HepG2 (cell line): ENCODE measurements at regions not wholly inside any gene's neighbourhood (a gene's known extent, or its start where the extent isn't known, plus 50 kb on each side); places are given as distances from the start of the nearest gene placed in this dataset.

Experiments
- ATAC-seq: fragments of 200-7000 bp; cut with Tn5 transposase; 3 replicates; pipeline ENCODE4 v1.9.1; 2020; ENCODE audit warnings: mild to moderate bottlenecking, moderate library complexity
- BruUV-seq: library from RNA; stranded (reverse); fragments of 400-500 nt; replicated peaks from 2 replicates; lab custom pipeline; 2021; lab: Mats Ljungman, UMichigan
- CTCF ChIA-PET: fragments of 300-600 bp; formaldehyde crosslinking; extraction: SDS; loops from one replicate; lab custom pipeline; 2021; ENCODE audit warnings: low total read pairs, inconsistent platforms, low intra/inter-chr PET ratio; lab: Yijun Ruan, JAX
- POLR2A ChIA-PET: fragments of 350-600 bp; sonication (Branson Sonifier 250); formaldehyde crosslinking; loops from one replicate; lab custom pipeline; 2020; ENCODE audit warnings: antibody characterized with exemption, inconsistent platforms; lab: Yijun Ruan, JAX
- DNase-seq: peaks from one replicate; pipeline ENCODE4 v3.0.0-alpha.2; 2015; ENCODE audit warnings: low spot score
- FAIRE-seq: peaks from 3 replicates; lab custom pipeline; 2011; peaks lifted over from hg19 to GRCh38; lab: Jason Lieb, UNC
- H2AFZ ChIP-seq: one replicate; pipeline ENCODE4 v1.6.1; 2011; ENCODE audit warnings: low read length, inconsistent platforms
- H3K27ac ChIP-seq: fragments of 300-600 bp; 3 replicates; pipeline ENCODE4 v1.8.0; 2011; ENCODE audit warnings: mixed run types, mild to moderate bottlenecking, mixed read lengths, low read length, inconsistent platforms; ENCODE audit not compliant: insufficient read depth; ENCODE audit errors: extremely low read length
- H3K27me3 ChIP-seq, 2 experiments: fragments of 200-600 bp in 1 of 2; 2 replicates in 1 of 2; 3 replicates in 1 of 2; pipeline versions ENCODE4 v1.6.0 to v1.8.0; 2011; ENCODE audit warnings: low read length in 2 of 2, mild to moderate bottlenecking in 2 of 2, moderate library complexity in 2 of 2, inconsistent platforms in 1 of 2; ENCODE audit not compliant: insufficient read depth in 2 of 2, control insufficient read depth in 1 of 2
- H3K36me3 ChIP-seq, 2 experiments: fragments of 200-600 bp in 1 of 2; replicated peaks in 1 of 2; 2 replicates in 1 of 2; 3 replicates in 1 of 2; pipeline versions ENCODE4 v1.5.1 to v1.8.0; 2011; ENCODE audit warnings: low read length in 2 of 2, inconsistent platforms in 1 of 2; ENCODE audit not compliant: insufficient read depth in 2 of 2, control insufficient read depth in 1 of 2
- H3K4me1 ChIP-seq: 2 replicates; pipeline ENCODE4 v1.5.1; 2012; ENCODE audit warnings: low read length, inconsistent platforms; ENCODE audit not compliant: insufficient read depth
- H3K4me2 ChIP-seq: 2 replicates; pipeline ENCODE4 v1.6.0; 2011; ENCODE audit warnings: low read depth, low read length, inconsistent platforms
- H3K4me3 ChIP-seq, 3 experiments: fragments of 200-600 bp in 1 of 3; sonication (generic), shearing (Covaris generic) in 1 of 3; replicated peaks in 1 of 3; 2 replicates each; pipeline ENCODE4 v1.5.1; 2011 to 2016; ENCODE audit warnings: low read length in 3 of 3, inconsistent platforms in 2 of 3, low read depth in 2 of 3, mild to moderate bottlenecking in 2 of 3, control low read depth in 1 of 3, mixed read lengths in 1 of 3; ENCODE audit not compliant: insufficient read depth in 1 of 3
- H3K79me2 ChIP-seq: one replicate; pipeline ENCODE4 v1.6.1; 2011; ENCODE audit warnings: low read length, inconsistent platforms; ENCODE audit not compliant: insufficient read depth
- H3K9ac ChIP-seq: 2 replicates; pipeline ENCODE4 v1.6.0; 2011; ENCODE audit warnings: mild to moderate bottlenecking, low read depth, low read length, inconsistent platforms; ENCODE audit not compliant: insufficient read depth
- H3K9me3 ChIP-seq: 2 replicates; pipeline ENCODE4 v1.5.1; 2012; ENCODE audit warnings: mild to moderate bottlenecking, low read length
- H4K20me1 ChIP-seq: 2 replicates; pipeline ENCODE4 v1.6.0; 2011; ENCODE audit warnings: inconsistent platforms, mild to moderate bottlenecking, low read length, moderate library complexity; ENCODE audit not compliant: insufficient read depth
- ESRRA ChIP-seq: sonication (generic); formaldehyde crosslinking; IDR thresholded peaks from 2 replicates; pipeline ENCODE4 v1.5.1; 2020; ENCODE audit warnings: mild to moderate bottlenecking, low read depth, missing genetic modification reagents
- FOXC1 ChIP-seq: sonication (generic); formaldehyde crosslinking; IDR thresholded peaks from 2 replicates; pipeline ENCODE4 v1.8.0; 2022; ENCODE audit warnings: mild to moderate bottlenecking, missing genetic modification reagents, borderline replicate concordance
- GMEB2 ChIP-seq: IDR thresholded peaks from 2 replicates; pipeline ENCODE4 v1.6.1; 2016; ENCODE audit warnings: missing biosample characterization, missing genetic modification reagents, low read depth
- KAT8 ChIP-seq: IDR thresholded peaks from 2 replicates; pipeline ENCODE4 v1.6.1; 2016; ENCODE audit warnings: missing genetic modification reagents, missing compliant biosample characterization
- NCOR1 ChIP-seq: fragments of 200-600 bp; sonication (generic); IDR thresholded peaks from 2 replicates; pipeline ENCODE4 v1.7.0; 2017; ENCODE audit warnings: antibody characterized with exemption, low read length, borderline replicate concordance
- RFX5 ChIP-seq: IDR thresholded peaks from 2 replicates; pipeline ENCODE4 v1.6.1; 2011; ENCODE audit warnings: low read depth, low read length, improper control_type of control experiment
- RXRA ChIP-seq: sonication (generic); formaldehyde crosslinking; IDR thresholded peaks from 2 replicates; pipeline ENCODE4 v1.5.1; 2020; ENCODE audit warnings: missing genetic modification reagents
- SIX4 ChIP-seq: sonication (generic); formaldehyde crosslinking; IDR thresholded peaks from 2 replicates; pipeline ENCODE4 v1.4.0; 2020; ENCODE audit warnings: missing genetic modification reagents
- XRCC5 ChIP-seq: fragments of 200-400 bp; formaldehyde crosslinking; optimal IDR thresholded peaks from 2 replicates; pipeline ENCODE3; 2017; ENCODE audit warnings: mild to moderate bottlenecking, low read length
- ZNF577 ChIP-seq: sonication (generic); formaldehyde crosslinking; IDR thresholded peaks from 2 replicates; pipeline ENCODE4 v1.4.0; 2020; ENCODE audit warnings: mild to moderate bottlenecking, low read depth, missing genetic modification reagents, borderline replicate concordance
- ZNF629 ChIP-seq: sonication (generic); formaldehyde crosslinking; conservative IDR thresholded peaks from 2 replicates; pipeline ENCODE4 v1.5.0; 2020; ENCODE audit warnings: missing genetic modification reagents
- WGBS: methylation state at CpG from one replicate; pipeline ENCODE4 v1.1.6; 2017; ENCODE audit warnings: low lambda C conversion rate; 5-methylcytosine and 5-hydroxymethylcytosine counted together
- in situ Hi-C: cut with HindIII; loops from 2 replicates; pipeline ENCODE4 v1.10.0; 2017; ENCODE audit warnings: low pct_unique_long_range_greater_than_20kb; ENCODE audit not compliant: extremely low pct_ligation_motif_present
- intact Hi-C: fragments of 100-400 bp; cut with micrococcal nuclease; formaldehyde crosslinking; loops from one replicate; pipeline ENCODE4 v1.10.0; 2022; ENCODE audit not compliant: unreplicated experiment
- TF ChIP-seq, protein P1 (sequence below): fragments of 450-650 bp; IDR thresholded peaks from 2 replicates; pipeline ENCODE4 v1.6.1; 2017; ENCODE audit warnings: mild to moderate bottlenecking
- TF ChIP-seq, protein P2 (sequence below): sonication (generic); formaldehyde crosslinking; IDR thresholded peaks from 2 replicates; pipeline ENCODE4 v1.4.0; 2020; ENCODE audit warnings: mild to moderate bottlenecking, missing genetic modification reagents

- Histone ChIP-seq H3K27ac (no peak overlapping the region), H3K4me3 (no peak overlapping the region), H3K9me3 (no peaks in the 10 kb centered on the region), H3K9ac (no peak overlapping the region), H3K79me2 (no peaks in the 10 kb centered on the region), H3K4me2 (no peak overlapping the region), H3K36me3 (no peaks in the 10 kb centered on the region), H2AFZ (no peak overlapping the region), H4K20me1 (no peaks in the 10 kb centered on the region), H3K27me3 (peaks cover 0 to 14% of the 10 kb centered on the region in 2 experiments; a peak in 2 of 5 replicates), H3K4me1 (no peaks in the 10 kb centered on the region)
- ChIA-PET POLR2A (no interaction called here), CTCF (no interaction called here)
- no peak for DNase-seq
- in situ Hi-C loops (no loop called here), intact Hi-C loops (no loop called here)
- FAIRE-seq = no peak
- BruUV-seq = no TSS peak
- WGBS = 45% methylated on average over 3 of the region's 3 CpGs
- no peak for ATAC-seq
- TF ChIP-seq ESRRA (CRISPR knock-in tag) (no peak), XRCC5 (no peak), SIX4 (CRISPR knock-in tag) (no peak), ZNF629 (CRISPR knock-in tag) (peak; percentile 62)
- TF ChIP-seq, protein P1, sequence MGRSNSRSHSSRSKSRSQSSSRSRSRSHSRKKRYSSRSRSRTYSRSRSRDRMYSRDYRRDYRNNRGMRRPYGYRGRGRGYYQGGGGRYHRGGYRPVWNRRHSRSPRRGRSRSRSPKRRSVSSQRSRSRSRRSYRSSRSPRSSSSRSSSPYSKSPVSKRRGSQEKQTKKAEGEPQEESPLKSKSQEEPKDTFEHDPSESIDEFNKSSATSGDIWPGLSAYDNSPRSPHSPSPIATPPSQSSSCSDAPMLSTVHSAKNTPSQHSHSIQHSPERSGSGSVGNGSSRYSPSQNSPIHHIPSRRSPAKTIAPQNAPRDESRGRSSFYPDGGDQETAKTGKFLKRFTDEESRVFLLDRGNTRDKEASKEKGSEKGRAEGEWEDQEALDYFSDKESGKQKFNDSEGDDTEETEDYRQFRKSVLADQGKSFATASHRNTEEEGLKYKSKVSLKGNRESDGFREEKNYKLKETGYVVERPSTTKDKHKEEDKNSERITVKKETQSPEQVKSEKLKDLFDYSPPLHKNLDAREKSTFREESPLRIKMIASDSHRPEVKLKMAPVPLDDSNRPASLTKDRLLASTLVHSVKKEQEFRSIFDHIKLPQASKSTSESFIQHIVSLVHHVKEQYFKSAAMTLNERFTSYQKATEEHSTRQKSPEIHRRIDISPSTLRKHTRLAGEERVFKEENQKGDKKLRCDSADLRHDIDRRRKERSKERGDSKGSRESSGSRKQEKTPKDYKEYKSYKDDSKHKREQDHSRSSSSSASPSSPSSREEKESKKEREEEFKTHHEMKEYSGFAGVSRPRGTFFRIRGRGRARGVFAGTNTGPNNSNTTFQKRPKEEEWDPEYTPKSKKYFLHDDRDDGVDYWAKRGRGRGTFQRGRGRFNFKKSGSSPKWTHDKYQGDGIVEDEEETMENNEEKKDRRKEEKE = no peak
- TF ChIP-seq, all 625 proteins: peak for 1
These were observed 220.5 kb upstream of the ATP5MC3 start for GRCh38 chr2:175401956-175402469.

DNA sequence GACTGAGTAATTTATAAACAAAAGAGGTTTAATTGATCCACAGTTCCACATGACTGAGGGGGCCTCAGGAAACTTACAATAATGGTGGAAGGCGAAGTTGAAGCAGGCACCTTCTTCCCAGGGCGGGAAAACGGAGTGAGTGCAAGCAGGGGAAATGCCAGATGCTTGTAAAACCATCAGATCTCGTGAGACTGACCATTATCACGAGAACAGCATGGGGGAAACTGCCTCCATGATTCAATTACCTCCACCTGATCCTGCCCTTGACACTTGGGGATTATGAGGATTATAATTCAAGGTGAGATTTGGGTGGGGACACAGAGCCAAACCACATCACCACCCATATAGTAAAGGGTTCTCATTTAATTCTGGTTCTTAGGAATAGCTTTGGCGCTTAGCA is 219.5 kb upstream of the ATP5MC3 start:
- Histone ChIP-seq H3K9me3 (no peaks in the 10 kb centered on the region), H3K4me1 (no peaks in the 10 kb centered on the region), H3K9ac (no peak overlapping the region), H4K20me1 (no peaks in the 10 kb centered on the region), H3K4me3 (no peak overlapping the region), H2AFZ (no peak overlapping the region), H3K4me2 (no peak overlapping the region), H3K79me2 (no peaks in the 10 kb centered on the region), H3K36me3 (no peaks in the 10 kb centered on the region), H3K27me3 (peaks cover 0 to 14% of the 10 kb centered on the region in 2 experiments; a peak in 2 of 5 replicates), H3K27ac (no peak overlapping the region)
- no peak for DNase-seq
- in situ Hi-C loops (no loop called here), intact Hi-C loops (no loop called here)
- BruUV-seq = no TSS peak
- no peak for FAIRE-seq
- ChIA-PET POLR2A (no interaction called here), CTCF (no interaction called here)
- no peak for ATAC-seq
- 5% methylated on average over 6 of the region's 6 CpGs for WGBS
- TF ChIP-seq FOXC1 (CRISPR knock-in tag) = no peak
- no peak for TF ChIP-seq ZNF577 (CRISPR knock-in tag)
- no peak for TF ChIP-seq NCOR1
- TF ChIP-seq, protein P2, sequence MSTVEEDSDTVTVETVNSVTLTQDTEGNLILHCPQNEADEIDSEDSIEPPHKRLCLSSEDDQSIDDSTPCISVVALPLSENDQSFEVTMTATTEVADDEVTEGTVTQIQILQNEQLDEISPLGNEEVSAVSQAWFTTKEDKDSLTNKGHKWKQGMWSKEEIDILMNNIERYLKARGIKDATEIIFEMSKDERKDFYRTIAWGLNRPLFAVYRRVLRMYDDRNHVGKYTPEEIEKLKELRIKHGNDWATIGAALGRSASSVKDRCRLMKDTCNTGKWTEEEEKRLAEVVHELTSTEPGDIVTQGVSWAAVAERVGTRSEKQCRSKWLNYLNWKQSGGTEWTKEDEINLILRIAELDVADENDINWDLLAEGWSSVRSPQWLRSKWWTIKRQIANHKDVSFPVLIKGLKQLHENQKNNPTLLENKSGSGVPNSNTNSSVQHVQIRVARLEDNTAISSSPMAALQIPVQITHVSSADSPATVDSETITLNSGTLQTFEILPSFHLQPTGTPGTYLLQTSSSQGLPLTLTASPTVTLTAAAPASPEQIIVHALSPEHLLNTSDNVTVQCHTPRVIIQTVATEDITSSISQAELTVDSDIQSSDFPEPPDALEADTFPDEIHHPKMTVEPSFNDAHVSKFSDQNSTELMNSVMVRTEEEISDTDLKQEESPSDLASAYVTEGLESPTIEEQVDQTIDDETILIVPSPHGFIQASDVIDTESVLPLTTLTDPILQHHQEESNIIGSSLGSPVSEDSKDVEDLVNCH (CRISPR knock-in tag) = no peak
- no peak for TF ChIP-seq GMEB2
- no peak for TF ChIP-seq KAT8 (CRISPR knock-in tag)
- no peak for TF ChIP-seq RXRA (CRISPR knock-in tag)
- no peak for TF ChIP-seq RFX5
